IPS-18a (cell line): ENCODE measurements at regions not wholly inside any gene's neighbourhood (a gene's known extent, or its start where the extent isn't known, plus 50 kb on each side); places are given as distances from the start of the nearest gene placed in this dataset.

Experiments
- H3K27ac ChIP-seq: one replicate; pipeline ENCODE4 v1.5.1; 2013; ENCODE audit warnings: low read length
- H3K27me3 ChIP-seq: one replicate; pipeline ENCODE4 v1.6.1; 2013; ENCODE audit warnings: mild to moderate bottlenecking, low read length; ENCODE audit not compliant: control insufficient read depth, insufficient read depth
- H3K36me3 ChIP-seq: one replicate; pipeline ENCODE4 v1.6.1; 2013; ENCODE audit warnings: low read depth, low read length; ENCODE audit not compliant: control insufficient read depth
- H3K4me1 ChIP-seq: one replicate; pipeline ENCODE4 v1.6.1; 2013; ENCODE audit warnings: low read depth, low read length; ENCODE audit not compliant: control insufficient read depth
- H3K4me3 ChIP-seq: one replicate; pipeline ENCODE4 v1.5.1; 2013; ENCODE audit warnings: low read length
- H3K9ac ChIP-seq: one replicate; pipeline ENCODE4 v1.6.1; 2013; ENCODE audit warnings: mild to moderate bottlenecking, low read length, moderate library complexity
- H3K9me3 ChIP-seq: one replicate; pipeline ENCODE4 v1.6.1; 2013; ENCODE audit warnings: low read depth, low read length; ENCODE audit not compliant: control insufficient read depth

DNA sequence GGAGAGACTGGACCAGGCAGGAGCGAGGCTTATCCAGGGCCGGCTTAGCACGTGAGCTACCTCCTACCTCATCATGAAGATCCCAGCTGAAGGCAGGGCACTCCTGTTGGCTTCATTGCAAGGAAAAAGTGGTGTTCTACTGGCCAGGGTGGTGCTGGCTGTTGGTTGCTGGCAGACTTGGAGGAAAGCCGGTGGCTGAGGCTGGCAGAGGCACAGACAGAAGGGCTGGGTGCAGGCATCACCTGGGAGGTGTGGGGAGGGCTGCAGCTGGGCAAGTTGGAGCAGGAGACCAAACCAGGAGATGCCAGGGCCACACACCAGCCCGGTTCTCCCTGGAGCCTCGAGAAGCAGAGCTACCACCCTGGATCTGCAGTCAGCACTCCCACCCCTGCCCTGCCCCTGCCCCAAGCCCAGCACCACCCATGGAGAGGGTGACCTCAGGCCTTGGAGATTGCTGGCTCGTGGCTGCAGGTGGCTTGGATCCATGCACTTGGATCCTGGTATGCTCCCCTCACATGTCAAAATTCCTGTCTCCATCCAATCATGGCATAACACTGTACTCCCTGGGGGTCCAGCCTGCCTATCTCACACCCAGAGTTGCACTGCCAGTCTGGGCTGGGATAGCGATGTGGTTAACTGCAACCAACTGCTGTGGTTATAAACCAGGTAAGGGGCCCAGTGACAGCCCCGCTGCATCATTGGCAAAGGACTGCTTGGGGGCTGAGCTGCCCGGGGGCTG, 49.7 kb downstream of the GLI2 start:
- Histone ChIP-seq H3K27me3 (no peaks in the 10 kb centered on the region), H3K4me1 (peaks cover 54% of the 10 kb centered on the region), H3K9me3 (no peaks in the 10 kb centered on the region), H3K4me3 (no peak overlapping the region), H3K27ac (no peak overlapping the region), H3K36me3 (no peaks in the 10 kb centered on the region), H3K9ac (no peak overlapping the region)

DNA sequence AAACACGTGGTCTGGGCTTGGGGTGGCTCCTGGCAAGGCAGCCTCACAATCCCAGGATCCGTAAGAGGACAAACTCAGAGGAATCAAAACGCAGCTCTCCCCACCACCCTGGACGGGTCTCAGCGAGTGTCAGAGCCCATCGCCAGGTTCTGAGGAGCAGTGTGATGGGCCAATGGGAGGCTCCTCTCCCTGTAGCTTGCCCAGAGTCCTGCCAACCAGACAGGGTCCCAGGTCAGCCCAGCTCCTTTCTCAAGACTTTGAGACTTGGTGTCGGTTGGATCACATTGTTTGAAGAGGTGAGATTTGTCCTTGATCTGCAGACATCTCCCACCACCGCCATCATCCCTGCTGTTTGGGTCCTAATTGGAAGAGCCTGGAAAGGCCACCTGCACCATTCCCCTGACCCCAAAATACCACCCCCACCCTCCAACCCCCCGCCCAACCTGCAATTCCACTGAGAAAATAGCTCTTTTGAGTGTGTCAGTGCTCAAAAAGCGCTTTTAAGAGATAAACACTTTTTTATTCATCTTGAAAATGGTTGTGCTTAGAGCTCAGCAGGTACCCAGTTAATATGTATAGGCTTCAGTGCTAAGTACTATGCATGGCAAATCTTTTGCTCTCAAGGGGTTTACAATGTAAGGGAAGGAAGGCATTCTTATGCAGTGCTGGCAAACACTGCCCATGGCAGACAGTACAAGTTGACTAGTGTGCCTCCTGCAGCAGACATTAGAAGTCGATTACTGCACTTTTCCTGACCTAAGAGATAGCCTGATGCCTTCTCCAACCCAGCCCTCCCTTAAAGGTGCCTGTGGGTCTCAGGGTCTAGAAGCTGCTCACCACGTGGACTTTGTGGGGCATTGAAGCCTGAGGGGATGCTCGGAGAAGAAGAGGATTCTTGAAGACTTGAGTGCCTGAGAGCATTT, 50.6 kb downstream of the GLI2 start:
- Histone ChIP-seq H3K4me3 (no peak overlapping the region), H3K9me3 (no peaks in the 10 kb centered on the region), H3K9ac (no peak overlapping the region), H3K4me1 (peaks cover 50% of the 10 kb centered on the region), H3K27me3 (no peaks in the 10 kb centered on the region), H3K27ac (peak overlapping the region; percentile 60), H3K36me3 (no peaks in the 10 kb centered on the region)

DNA sequence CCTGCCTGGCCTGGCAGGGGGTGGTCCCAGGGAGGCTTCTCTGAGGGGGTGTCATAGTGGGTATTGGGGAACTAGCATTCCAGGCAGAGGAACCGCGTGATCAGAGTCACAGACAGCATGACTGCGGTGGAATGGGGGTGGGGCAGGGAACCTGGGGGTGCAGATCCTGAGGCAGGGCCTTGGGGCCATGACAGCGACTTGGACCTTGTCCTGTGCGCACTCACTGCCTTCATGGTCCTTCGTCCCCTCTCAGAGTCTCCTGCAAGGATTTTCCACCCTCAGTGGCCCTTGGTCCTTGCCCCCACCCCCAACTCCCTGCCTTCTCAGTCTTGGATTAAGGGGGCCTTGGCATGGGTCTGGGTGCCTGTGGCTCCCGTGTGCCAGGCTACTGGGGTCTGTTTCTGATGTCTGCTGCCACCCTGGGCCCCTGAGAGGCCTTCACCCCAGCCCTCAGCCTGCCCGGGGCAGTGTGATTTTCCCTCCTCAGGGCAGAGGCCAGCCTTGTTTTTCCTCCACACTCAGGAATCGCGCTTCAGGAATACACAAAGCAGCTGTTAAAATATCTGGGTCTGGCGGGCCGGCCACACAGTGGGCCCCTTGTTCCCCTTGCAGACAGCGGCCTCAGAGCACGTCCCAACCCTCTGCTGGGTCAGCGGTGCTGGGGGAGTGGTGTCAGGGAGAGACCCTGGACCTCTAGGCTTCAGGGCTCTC, 51.6 kb downstream of the GLI2 start:
- no peaks in the 10 kb centered on the region for H3K9me3 ChIP-seq
- no peaks in the 10 kb centered on the region for H3K27me3 ChIP-seq
- H3K27ac ChIP-seq: no peak overlapping the region
- no peak overlapping the region for H3K9ac ChIP-seq
- no peak overlapping the region for H3K4me3 ChIP-seq
- H3K4me1 ChIP-seq: peaks cover 53% of the 10 kb centered on the region
- H3K36me3 ChIP-seq: no peaks in the 10 kb centered on the region

DNA sequence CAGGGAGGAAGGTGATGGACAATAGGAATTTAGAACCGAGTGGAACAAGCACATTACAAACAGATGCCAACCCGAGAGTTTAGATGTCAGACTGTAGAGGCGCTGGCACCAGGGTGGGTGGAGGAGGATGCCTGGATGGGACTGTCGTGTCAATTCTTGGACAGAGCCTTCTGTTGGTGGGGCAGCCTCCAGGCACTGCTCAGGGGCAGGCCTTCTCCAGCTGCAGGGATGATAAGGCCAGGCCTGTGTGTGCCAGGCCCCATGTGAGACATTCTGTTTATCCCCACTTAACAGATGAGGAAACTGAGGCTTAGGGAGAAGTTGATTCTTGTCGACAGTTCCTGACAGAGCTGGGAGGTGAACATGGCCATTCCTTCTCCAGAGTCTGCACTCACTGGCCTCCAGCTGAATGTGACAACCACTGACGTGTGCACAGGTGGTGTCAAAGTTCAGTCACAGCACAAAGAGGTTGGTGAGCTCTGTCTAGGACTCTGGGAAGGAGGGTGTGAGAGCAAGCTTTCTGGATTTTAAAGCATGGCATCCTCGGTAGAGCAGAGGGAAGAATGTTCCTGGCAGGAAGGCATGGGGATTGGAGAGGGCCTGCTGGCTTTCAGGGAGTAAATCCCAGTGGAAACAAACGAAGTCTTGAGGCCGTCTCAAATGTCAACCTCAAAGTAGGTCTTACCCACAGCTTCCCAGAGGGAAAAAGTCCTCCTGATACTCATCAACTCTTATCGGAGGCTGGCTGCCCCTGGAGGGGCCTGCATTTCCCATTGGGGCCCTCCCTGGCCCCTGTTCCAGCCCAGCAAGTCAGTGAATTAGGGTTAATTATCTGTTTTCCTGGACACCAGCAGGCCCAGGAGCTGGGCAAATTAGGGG, 52.4 kb downstream of the GLI2 start:
- Histone ChIP-seq H3K27ac (no peak overlapping the region), H3K36me3 (no peaks in the 10 kb centered on the region), H3K27me3 (no peaks in the 10 kb centered on the region), H3K9me3 (no peaks in the 10 kb centered on the region), H3K4me1 (peaks cover 50% of the 10 kb centered on the region), H3K4me3 (no peak overlapping the region), H3K9ac (no peak overlapping the region)

DNA sequence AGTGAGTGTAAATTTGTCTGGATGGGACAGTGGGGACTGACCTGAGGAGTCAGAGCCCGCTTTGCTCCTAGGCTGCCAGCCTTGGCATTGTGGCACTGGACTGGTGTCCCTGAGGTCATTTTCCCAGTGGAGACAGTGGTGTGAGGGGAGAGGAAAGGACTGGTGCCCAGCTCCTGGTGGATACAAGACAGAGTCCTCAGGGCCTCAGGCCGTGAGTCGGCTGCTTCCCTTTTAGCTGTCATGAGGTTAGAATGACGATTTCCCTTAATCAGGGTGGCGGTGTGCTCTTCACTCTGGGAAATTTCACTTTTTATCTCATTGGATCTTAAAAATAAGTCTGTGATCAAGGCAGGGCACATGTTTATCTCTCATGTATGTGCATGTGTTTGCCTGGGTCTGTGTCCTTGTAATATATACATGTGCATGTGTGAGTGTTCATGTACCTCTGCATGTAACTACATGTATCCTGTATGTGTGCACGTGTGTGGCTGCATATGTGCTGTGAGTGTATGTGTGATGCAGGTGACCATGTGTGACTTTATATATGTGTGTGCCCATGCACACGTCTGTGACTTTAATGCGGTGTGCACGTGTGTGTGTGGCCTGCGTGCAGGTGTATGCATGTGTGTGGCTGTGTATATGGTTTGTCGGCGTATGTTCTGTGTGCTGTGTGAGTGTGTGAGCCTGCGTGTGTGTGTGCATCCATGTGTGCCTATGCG, 55.7 kb downstream of the GLI2 start:
- no peak overlapping the region for H3K9ac ChIP-seq
- no peak overlapping the region for H3K27ac ChIP-seq
- no peak overlapping the region for H3K4me3 ChIP-seq
- H3K27me3 ChIP-seq: no peaks in the 10 kb centered on the region
- H3K4me1 ChIP-seq: peaks cover 24% of the 10 kb centered on the region
- no peaks in the 10 kb centered on the region for H3K36me3 ChIP-seq
- H3K9me3 ChIP-seq: no peaks in the 10 kb centered on the region

DNA sequence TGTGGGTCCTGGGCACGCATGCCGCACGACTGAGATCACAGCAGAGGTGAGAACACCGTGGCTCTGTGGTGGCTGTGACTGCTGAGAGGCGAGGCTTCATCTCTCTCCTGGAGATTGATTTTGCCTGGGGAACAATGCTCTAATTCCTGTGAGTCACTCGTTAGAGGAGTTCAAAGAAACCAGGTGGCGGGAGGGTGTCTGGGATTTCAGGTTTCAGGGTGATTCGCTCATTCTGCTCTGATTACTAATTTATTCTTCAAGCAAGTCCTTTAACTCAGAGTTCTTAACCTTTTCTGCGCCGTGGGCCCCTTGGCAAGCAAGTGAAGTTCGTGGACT, 56.3 kb downstream of the GLI2 start:
- no peak overlapping the region for H3K27ac ChIP-seq
- no peaks in the 10 kb centered on the region for H3K36me3 ChIP-seq
- H3K9ac ChIP-seq: no peak overlapping the region
- H3K4me1 ChIP-seq: peaks cover 22% of the 10 kb centered on the region
- no peaks in the 10 kb centered on the region for H3K9me3 ChIP-seq
- no peaks in the 10 kb centered on the region for H3K27me3 ChIP-seq
- no peak overlapping the region for H3K4me3 ChIP-seq

DNA sequence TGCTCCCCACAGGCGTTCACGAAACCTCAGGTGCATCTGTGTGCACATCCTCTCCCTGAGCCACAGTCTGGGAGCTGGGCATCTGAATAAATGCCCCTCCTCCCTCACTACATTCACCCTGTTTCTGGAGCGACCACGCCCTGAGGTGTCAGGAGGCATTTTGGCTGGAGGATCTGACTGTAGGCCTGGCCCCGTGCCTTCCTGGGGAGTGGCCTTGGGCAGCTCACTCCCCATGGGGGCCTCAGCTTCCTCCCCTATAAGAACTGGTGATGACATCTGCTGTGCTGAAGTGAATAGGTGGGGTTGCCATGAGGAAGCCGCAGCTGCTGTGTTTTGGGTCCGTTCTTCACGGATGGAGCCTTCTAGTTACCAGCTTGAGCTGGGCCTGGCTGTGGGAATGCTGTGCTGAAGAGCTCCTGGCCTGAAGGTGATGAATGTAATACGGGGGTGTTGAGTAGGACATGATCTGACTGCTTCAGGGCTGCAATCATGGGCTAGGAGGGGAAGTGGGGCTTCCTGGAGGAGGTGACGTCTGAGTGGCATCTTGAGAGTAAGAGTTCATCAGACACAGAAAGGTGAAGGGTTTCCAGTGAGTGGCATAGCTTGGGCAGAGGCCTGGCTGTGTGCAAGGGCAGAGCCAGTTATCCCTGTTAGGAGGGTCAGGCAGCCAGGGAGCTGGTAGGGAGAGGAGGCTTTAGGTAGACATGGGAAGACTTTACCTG, 58.2 kb downstream of the GLI2 start:
- H3K36me3 ChIP-seq: no peaks in the 10 kb centered on the region
- H3K9me3 ChIP-seq: no peaks in the 10 kb centered on the region
- no peaks in the 10 kb centered on the region for H3K27me3 ChIP-seq
- H3K4me3 ChIP-seq: no peak overlapping the region
- H3K27ac ChIP-seq: no peak overlapping the region
- peaks cover 29% of the 10 kb centered on the region for H3K4me1 ChIP-seq
- no peak overlapping the region for H3K9ac ChIP-seq

DNA sequence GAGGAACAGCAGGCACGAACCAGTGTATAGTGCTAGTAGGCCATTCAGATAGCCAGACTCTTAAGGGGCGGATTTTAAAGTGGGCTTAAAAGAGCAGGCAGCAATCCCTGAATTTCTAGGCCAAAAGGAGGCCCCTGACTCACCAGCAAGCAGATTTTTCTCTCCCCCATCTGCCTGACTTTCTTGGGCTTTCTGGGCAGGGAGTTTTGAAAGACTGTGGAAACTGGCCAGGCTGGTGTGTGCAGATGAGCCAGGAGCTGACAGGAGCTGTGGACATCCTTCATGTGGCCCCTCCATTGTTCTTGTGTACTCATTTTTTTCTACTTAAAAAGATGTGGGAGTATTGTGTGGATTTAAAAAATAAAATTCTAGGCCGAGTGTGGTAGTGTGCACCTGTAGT, 59.0 kb downstream of the GLI2 start:
- H3K9ac ChIP-seq: no peak overlapping the region
- H3K4me3 ChIP-seq: no peak overlapping the region
- H3K4me1 ChIP-seq: peaks cover 30% of the 10 kb centered on the region
- H3K27me3 ChIP-seq: no peaks in the 10 kb centered on the region
- H3K9me3 ChIP-seq: no peaks in the 10 kb centered on the region
- H3K27ac ChIP-seq: no peak overlapping the region
- H3K36me3 ChIP-seq: no peaks in the 10 kb centered on the region

DNA sequence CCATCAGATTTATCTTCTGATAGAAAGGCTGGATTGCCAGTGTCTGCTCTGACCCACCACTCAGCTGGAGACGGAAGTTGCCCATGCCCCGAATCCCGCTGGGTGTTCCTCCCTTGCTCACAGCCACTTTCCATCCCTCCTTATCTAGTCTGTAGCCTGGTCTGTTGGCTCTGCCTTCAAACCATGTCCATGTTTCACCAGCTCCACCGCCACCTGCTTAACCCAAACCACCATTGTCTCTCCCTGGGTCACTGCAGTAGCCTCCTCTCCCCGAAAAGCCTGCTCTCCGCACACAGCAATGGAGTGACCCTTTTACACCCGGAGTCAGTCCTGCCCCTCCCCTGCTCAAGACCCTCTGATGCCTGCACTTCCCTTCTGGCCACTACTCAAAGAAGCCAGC, 60.4 kb downstream of the GLI2 start:
- no peaks in the 10 kb centered on the region for H3K27me3 ChIP-seq
- H3K9me3 ChIP-seq: no peaks in the 10 kb centered on the region
- no peaks in the 10 kb centered on the region for H3K36me3 ChIP-seq
- H3K27ac ChIP-seq: no peak overlapping the region
- peaks cover 30% of the 10 kb centered on the region for H3K4me1 ChIP-seq
- H3K4me3 ChIP-seq: no peak overlapping the region
- no peak overlapping the region for H3K9ac ChIP-seq
